NCI-H187 (cell line): ENCODE measurements at regions not wholly inside any gene's neighbourhood (a gene's known extent, or its start where the extent isn't known, plus 50 kb on each side); places are given as distances from the start of the nearest gene placed in this dataset.
"Not testable (repeated sequence)": the region's sequence is repeated elsewhere in the genome, so short reads cannot be mapped to it uniquely, and the experiment has no call there.

Experiments
- DNase-seq, 2 experiments: peaks; one replicate each; lab custom pipeline; 2025; lab: John Stamatoyannopoulos, UW

GRCh38 chr5:6321078-6321477 is 57.3 kb downstream of the MED10 start:
- no peak for DNase-seq

- DNase-seq = no peak
Measured at GRCh38 chr5:6319116-6319515, 59.2 kb downstream of the MED10 start.

- DNase-seq = no peak
Measured at GRCh38 chr5:6317116-6317798, 61.1 kb downstream of the MED10 start.

GRCh38 chr5:6315580-6315979 is 62.8 kb downstream of the MED10 start:
- no peak for DNase-seq

- no peak for DNase-seq
Measured at GRCh38 chr5:6311568-6312501, 66.5 kb downstream of the MED10 start.

GRCh38 chr5:6309949-6310348 is 68.4 kb downstream of the MED10 start:
- no peak for DNase-seq

- no peak for DNase-seq
Measured at GRCh38 chr5:6308683-6309082, 69.7 kb downstream of the MED10 start.

- no peak for DNase-seq
Measured at GRCh38 chr5:6307304-6307703, 71.0 kb downstream of the MED10 start.

- DNase-seq = no peak
Measured at GRCh38 chr5:6305853-6306252, 72.5 kb downstream of the MED10 start.

- DNase-seq = no peak
Measured at GRCh38 chr5:6302684-6303083, 75.7 kb downstream of the MED10 start.

- DNase-seq = no peak
Measured at GRCh38 chr5:6302075-6302474, 76.3 kb downstream of the MED10 start.

GRCh38 chr5:6296524-6296923 is 81.8 kb downstream of the MED10 start:
- no peak for DNase-seq

GRCh38 chr5:6291961-6292360 is 86.4 kb downstream of the MED10 start:
- peak in 1 of 2 experiments; percentile 25 for DNase-seq

- DNase-seq = no peak
Measured at GRCh38 chr5:6289239-6289638, 89.1 kb downstream of the MED10 start.

GRCh38 chr5:6287176-6287575 is 91.2 kb downstream of the MED10 start:
- DNase-seq = no peak

GRCh38 chr5:6286404-6286803 is 91.9 kb downstream of the MED10 start:
- no peak for DNase-seq

- not testable (repeated sequence) for DNase-seq
Measured at GRCh38 chr5:6284491-6284890, 93.9 kb downstream of the MED10 start.

GRCh38 chr5:6282352-6282751 is 96.0 kb downstream of the MED10 start:
- DNase-seq = no peak

GRCh38 chr5:6281818-6282217 is 96.5 kb downstream of the MED10 start:
- DNase-seq = no peak

GRCh38 chr5:6280425-6281100 is 97.8 kb downstream of the MED10 start:
- no peak for DNase-seq

- no peak for DNase-seq
Measured at GRCh38 chr5:6279607-6280006, 98.7 kb downstream of the MED10 start.

- no peak for DNase-seq
Measured at GRCh38 chr5:6274846-6275543, 103.4 kb downstream of the MED10 start.
